KG1 (cell line): ENCODE measurements at regions not wholly inside any gene's neighbourhood (a gene's known extent, or its start where the extent isn't known, plus 50 kb on each side); places are given as distances from the start of the nearest gene placed in this dataset.

ENCODE experiments used
- DNase-seq: peaks from one replicate; lab custom pipeline; 2025; lab: John Stamatoyannopoulos, UW

DNA sequence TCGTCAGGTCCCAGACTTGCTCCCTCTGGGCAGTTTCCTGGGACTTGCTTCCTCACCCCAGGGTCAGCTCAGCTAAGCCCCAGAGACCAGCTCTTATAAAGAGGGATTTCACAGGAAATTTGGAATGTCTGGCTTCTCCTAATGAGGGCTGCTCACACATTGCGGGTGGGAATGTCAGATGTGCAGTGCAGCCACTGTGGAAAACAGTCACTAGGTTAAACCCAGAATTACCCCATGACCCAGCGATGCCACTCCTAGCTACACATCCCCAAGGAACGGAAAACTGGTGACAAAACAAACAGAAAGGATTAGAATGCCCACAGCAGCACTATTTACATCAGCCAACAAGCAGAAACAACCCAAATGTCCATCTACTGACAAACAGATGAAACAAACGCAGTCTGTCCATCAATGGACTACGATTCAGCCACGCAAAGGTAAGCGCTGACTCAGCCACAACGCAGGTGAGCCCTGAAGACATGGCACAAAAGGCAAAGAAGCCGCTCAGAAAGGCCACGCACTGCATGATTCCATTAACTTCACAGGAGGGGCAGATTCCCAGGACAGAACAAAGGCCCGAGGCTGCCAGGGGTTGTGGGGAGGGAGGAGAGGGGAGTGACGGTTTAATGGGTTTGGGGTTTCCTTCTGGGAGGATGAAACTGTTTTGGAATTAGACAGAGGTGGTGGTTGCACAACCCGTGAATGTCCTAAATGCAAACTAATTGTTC, 63.0 kb downstream of the NCOR2 start:
- DNase-seq, result no peak

DNA sequence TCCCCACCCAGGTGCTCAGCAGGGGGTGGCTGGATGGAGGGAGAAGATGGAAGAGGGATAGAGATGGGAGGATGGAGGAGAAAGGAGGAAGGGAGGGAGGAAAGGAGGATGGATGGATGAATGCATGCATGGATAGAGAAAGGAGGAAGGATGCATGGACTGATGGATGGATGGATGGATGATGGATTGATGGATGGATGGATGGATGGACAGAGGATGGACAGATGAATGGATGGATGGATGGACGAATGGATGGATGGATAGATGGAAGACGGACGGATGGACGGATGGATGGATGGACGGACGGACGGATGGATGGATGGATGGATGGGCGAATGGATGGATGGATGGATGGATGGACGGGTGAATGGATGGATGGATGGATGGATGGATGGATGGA, 64.1 kb downstream of the NCOR2 start:
- DNase-seq, result no peak

DNA sequence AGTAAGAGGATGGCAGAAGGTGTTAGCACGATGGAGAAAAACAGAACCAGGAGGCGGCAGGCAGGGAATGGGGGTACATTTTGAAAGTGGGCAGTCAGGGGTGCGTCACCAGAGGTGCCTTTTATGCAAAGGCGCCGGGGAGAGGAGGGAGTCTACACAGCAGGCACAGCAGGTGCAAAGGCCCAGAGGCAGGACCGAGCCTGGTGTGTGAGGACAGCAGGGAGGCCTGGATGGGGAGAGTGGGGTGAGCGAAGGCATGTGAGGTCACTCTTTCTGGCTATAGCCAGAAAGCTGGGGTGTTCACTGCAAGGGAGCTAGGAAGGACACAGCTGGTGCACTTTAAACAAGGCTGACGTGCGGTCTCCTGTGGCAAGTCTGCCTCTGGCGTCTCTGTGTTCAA, 65.0 kb downstream of the NCOR2 start:
- DNase-seq, result no peak

DNA sequence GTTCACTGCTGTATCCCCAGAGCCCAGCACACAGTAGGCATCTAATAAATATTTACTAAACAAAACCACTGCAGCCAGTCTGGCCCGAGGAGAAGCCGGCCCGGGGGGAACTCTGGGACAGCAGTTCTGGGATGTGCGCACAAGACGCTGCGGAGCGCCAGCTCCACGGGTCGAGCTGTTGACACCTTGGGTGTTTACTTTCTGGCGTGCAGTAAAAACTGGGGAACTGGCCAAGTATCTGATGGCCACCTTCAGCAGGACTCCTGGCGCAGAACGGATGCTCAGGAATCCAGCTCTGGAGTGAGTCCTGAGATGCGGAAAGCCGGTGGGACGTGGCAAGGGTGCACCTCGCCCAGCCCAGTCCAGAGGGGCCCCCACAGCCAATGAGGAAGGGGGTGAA, 65.6 kb downstream of the NCOR2 start:
- no peak for DNase-seq

DNA sequence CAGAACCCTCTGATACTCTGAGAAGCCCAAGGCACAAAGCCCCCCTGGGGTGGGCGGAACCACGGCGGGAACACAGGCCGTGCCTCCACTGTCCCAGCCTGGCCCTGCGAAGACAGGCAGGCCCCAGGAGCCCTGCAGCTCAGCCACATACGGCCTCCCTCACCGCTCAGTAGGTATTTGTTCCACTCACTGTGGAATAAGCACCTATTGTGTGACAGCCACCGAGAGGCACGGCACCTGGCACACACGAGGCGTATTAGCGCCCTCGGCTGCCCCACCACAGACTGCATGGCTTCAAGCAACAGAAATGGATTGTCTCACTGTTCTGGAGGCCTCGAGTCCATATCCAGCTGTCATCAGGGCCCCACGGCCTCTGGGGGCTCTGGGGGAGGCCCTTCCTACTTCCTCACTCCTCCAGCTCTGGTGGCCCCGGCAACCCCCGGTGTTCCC, 66.3 kb downstream of the NCOR2 start:
- no peak for DNase-seq

DNA sequence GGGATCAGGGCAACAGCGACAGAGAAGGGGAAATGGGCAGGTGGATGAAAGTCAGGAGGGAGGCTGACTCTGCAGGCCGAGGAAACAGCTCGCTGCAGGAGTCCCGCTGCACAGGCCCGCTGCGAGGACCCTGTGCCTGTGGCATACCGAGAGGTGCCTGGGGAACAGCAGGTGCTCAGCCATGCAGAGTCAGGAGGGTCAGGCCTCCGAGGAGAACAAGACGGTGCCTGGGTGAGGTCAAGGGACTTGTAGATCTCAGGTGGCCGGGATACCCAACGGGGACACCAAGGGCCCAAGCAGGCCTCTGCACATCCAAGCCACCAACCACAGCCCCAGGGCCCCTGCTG, 67.5 kb downstream of the NCOR2 start:
- no peak for DNase-seq

DNA sequence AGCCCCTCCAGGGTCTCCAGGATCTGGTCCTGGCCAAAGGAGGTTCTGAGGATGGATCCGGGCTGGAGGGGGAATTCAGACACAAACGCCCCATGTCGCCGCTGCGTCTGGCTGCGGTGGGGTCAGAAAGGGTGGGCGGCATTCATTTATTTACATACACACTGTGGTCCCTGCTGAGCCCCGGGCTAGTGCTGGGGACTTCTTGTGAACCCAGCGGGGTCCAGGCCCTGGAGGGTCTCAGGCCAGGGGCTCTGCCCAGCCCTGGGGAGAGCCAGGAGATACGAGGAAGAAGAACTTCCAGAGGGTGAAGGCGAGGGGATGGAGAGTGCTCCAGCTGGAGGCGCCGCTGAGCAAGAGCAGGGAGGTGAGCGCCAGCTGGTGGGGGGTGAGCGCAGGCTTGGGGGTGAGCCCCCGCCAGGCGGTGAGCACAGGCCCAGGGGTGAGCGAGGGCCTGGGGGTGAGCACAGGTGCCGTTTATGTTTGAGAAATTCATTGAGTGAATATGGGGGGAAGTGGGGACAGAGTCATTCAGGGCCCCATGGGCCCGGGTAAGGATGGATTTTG, 68.1 kb downstream of the NCOR2 start:
- no peak for DNase-seq

DNA sequence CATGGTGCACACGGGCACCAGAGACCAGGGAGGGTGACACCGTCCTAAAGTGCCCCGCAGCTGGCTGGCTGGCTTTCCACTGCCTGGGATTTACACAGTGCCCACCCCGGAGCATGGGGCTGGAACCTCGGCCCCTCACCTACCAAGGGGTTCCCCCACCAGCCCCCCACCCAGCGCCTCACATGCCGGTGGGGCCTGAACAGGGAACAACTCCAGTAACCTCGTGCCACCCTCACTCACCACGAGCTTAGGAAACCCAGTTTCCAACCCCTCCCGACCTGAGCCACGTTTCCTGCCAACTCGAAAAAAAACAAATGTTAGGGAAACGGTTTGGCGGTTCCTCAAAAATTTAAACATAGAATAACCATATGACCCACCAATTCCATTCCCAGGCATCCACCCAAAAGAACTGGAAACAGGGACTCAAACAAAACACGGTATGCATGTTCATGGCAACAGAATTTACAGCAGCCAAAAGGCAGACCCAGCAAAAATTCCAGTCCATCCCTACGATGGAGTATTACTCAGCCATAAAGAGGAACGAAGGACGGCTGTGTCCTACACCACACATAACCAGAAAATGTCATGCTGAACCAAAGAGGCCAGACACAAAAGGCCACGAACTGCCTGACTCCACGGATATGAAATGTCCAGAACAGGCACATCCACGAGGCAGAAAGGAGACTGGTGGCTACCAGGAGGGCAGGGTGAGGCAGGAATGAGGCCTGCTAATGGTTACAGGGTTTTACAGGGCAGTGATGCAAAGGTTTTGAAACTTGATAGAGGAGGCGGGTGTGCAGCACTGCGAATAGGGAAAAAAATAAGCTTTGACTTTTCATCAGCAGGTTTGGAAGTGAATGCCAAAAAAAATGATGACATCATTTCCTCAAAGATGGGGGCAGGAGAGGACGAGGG, 68.9 kb downstream of the NCOR2 start:
- DNase-seq, result no peak

DNA sequence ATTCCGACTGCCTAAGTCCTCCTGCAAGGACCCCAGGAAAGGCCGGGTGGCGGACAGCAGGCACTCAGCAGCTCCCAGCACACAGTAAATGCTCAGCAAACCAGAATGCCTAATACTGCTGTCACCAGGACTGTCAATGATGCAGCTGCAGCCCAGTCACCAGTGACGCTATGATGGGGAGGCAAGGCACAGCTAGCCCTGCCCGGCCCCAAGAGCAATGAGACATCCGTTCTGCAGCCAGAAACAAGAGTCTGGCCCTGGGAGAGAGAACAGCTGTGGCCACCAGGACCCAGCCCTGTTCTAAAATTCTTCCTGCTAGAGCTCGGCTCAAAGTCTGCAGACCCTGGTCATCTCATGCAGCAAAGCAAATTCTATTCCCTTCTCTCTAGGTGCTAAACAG, 69.8 kb downstream of the NCOR2 start:
- no peak for DNase-seq

DNA sequence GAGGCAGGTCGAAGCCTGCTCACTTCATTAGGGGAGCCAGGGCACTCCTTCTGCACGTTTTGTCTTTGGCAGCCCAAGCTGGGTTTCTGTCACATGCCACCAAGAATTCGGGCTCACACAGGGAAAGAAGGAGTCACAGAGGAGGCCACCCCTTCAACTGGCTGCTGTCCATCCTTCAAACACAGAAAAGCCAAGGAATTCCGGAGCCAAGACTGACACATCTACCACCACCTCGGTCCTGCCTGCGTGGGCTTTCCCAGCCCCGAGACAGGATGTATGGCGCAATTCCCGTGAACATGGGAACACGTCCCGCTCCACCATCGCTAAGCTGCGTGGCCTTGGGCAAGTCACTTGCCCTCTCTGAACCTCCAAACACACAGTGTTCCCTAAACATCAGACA, 70.4 kb downstream of the NCOR2 start:
- no peak for DNase-seq

DNA sequence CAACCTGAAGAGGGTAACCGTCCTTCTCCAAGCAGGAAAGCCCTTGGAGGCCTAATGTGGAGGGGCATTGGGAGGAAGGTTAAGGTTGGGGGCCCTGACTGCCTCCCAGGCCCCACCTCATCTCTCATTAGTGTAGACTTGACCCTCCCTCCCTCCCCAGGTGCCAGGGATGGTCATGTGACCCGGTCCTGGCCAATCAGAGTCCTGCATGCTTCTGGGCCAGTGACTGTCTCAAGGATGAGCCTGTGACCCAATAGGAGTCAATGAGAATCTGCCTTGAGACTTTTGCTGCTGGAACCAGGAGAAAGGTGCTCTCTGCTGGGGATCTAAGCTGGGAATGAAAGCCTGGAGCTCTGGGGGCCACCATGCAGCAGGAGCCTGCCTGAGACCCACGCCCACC, 70.8 kb downstream of the NCOR2 start:
- DNase-seq, result no peak

DNA sequence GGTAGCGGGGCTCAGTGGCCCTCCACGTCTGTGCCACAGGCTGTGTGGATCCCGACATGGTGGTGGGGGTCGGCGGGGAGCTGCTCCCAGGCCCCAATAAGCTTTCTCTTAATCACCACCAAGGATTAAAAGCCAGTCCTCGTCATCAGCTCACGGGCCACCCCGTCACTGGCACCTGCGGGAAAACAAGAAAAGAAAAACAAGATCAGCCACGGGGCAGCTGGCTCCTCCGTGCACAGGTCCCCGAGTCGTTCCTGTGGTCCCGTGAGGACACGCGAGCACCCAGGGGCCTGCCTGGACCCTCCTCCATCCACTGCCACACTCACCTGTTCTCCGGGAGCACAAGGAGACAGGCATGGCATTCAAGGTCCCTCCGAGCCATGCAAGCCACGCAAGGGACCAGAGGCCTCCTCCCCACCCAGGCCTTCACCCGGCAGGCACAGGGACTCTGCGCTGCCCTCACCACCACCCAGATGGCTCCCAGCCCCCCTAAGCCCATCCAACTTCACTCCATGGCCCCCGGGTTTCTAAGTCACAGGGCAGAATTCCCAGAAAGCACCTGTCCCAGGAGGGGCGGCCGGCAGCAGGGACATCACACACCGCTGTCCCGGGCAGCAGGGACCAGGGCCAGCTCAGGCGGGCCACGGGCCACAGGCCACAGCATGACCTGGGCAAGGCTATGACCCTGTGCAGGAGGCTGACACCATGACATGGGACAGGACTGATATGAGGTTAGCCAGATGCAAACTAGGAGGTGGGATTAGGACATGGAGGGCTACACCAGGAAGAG, 72.0 kb downstream of the NCOR2 start:
- no peak for DNase-seq

DNA sequence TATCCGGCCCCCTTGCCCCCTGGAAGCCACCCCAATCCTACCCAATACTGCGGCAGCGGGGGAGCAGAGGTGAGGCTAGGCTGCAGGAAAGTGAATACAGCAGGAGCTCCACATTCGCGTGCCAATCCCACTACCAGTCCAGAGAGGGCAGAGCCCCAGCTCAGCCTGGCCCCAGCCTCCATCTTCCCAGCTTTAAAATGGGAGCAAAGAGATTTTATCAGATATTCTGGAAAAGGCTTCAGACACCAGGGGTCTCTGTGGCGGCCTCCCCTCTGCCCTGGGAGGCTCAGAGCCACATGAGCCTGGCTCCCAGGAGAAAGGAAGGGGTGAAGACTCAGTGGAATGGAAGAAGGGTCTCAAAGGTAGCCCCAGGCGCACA, 72.7 kb downstream of the NCOR2 start:
- DNase-seq, result no peak

DNA sequence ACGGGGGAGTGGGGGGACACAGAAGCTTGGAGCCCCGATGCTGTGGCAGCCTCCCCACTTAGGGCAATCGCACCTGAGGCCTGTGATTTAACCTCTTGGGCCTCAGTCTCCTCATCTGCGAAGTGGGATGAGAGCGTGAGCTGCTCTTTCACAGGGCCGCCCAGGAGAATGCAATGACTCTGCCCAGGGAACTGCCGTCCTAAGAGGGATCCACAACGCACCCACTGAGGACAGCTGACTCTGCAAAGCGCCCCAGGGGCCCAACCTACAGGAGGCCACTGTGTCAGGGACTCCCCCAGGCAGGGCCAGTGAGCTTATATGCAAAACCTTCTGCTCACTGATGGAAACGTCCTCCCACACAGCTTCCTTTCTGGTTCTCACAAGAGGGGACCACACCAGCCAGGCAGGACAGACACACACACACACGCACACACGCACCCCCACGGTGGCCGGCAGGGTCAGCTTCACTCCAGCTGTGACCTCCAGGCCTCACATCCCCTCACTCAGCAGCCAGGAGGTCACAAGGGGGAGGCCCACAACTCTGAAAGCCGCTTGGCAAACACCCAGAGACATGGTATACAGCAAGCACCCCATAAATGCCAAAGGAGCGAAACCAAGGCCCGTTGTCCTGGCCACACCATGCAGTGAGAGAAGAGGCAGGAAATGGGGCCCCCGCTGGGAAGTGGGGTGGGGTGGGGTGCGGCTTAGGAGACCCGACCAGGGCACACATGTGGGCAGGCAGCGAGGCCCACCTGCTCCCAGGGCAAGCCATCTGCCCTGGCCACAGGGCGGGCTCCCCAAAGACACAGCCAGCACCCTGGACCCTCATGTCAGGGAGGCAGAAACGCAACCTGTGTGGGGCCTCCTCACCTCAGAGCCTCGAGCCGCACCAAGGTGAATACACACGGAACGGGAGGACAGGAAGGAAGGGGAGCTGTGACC, 73.3 kb downstream of the NCOR2 start:
- no peak for DNase-seq

DNA sequence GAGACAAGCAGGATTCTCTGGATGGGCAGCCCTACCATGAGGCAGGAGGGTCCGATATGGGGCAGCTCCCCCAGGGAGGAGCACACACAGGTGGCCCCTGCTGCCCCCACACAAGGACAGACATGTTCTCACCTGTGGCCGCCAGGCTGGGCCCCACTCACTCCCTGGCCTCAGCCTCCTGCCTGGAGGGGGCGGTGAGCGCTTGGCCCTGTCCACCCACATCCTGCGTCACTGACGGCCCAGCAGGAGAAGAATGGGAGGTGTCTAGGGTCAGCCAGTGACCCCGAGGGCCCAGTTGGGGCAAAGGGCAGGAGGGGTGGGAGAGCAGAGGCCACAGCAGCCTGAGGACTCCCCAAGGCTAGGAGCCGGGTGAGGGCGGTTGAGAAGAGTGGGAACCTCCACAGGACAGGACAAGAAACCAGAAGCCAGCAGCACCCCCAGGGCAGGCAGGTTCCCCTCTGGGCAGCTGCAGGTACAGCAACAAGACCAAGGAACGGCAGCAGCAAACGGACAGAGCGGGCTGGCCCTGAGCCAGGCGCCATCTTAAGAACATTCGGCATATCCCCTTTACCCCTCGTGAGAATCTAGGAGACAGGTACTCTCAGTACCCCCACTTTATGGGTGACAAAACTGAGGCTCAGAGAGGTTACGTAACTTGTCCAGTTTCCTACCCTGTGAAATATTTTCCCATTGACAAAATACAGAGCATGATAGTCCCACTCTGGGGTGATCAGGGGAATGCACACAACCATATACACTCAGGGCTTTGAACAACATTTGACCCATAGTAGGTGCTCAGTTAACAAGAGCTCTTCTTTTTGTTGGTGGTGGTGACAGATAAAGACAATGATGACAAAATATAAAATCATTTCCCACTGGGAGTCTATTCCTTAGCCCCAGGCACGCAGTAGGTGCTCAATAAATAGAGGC, 74.3 kb downstream of the NCOR2 start:
- no peak for DNase-seq

DNA sequence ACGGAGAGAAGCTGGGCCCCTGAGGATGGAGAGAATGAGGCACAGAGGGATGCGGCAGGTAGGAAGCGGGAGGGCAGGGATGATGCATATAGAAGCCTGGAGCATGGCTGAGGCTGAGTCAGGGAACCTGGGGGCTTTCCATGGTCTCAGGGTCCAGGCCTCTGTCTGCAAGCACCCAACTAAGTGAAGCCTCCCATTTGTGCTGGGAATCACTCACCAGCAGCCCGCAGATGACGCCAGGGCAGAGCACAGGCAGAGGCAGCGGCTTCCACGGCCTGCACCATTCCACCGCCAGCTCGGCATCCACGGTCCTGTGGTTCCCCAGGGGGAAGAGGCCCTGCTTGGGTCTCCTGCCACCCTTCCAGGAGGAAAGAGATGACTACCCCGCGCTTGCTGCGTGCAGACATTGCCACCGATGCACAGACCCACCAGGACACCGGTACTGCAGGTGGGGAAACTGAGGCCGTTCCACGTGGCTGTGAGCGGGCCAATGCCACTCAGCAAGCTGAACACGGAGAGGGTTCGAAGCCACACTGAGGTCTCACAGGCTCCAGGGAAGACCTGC, 75.5 kb downstream of the NCOR2 start:
- no peak for DNase-seq

DNA sequence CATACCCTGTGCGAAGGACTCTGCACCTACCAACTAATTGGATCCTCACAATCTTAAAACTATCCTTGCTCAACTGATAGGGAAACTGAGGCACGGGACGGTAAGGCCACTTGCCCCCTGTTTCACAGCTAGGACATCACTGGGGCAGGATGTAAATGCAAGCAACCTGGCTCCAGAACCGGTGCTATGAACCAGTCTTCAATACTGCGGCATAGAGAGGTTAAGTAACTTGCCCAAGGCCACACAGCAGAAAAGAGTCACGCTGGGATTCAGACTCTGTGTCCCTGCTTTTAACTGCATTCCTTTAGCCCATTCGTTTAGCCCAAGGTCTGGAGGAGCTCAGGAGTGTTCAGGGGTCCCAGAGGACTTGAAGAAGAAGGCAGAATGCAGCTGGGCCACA, 76.1 kb downstream of the NCOR2 start:
- DNase-seq, result no peak

DNA sequence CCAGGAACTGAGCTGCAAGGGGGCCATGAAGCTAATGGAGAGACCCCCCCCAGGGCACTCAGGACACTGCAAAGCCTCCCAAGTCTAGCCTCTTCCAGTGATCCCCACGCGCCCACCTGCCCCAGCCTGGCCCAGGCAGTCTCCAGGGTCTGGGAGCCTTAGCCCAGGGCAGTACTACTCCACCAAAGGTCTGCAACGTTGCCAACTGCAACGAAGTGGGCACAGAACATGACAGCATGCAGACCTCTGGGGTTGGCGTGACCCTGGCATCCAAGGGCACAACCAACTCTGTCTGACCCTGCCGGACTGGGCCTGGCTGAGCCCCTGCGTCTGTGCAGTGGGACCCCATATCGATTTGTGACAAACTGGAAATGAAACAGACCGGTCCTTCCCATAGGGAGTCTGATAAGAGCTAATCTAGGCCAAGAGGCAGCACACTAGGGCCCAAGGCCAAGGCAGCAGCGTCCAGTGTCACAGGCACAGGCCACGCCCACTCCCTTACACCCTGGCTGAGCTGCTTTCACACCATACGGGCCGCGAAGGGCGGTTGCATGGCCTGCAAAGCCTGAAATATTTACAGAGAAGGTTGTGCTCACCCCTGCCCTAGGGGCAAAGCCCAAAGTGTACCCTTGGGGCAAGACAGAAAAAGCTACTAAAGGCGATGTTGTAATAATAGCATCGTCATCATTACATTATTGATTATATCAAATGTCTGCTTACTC, 76.7 kb downstream of the NCOR2 start:
- no peak for DNase-seq

DNA sequence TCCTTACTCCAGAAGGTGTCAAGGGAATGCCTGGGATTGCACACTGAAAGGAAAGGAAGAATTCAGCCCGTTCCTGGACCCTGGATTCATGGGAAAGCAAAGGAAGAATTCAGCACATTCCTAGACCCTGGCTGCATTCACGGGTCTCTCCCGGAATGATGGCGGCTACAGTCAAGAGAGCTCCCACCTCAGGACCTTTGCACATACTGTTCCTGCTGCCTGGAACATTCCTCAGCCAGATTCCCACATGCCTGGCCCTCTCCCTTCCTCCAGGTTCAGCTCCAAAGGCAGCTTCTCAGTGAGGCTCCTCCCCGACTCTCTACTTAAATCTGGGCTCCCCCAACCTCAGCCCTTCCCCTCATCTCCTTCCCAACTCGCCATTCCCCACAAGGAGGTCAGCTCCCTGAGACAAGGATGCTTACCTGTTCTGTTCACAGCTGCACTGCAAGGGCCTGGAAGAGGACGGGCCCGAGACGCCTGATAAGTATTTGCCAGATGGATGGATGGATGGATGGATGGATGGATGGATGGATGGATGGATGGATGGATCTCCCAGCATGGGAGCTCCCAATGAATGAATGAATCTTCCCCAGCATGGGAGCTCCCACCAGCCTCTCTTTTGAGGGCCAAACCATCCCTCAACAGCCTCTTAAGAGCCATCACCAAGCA, 77.4 kb downstream of the NCOR2 start:
- no peak for DNase-seq
